HG03460 (cell line): ENCODE measurements at regions not wholly inside any gene's neighbourhood (a gene's known extent, or its start where the extent isn't known, plus 50 kb on each side); places are given as distances from the start of the nearest gene placed in this dataset.

ENCODE experiments used
- ATAC-seq: cut with Tn5 transposase; IDR thresholded peaks from one replicate; pipeline ENCODE4 v1.9.1; 2021; ENCODE audit not compliant: unreplicated experiment

GRCh38 chr9:115964710-115965347 is 188.8 kb upstream of the PAPPA start:
- no peak for ATAC-seq

- ATAC-seq: no peak
Observed at GRCh38 chr9:115966660-115967059, 186.9 kb upstream of the PAPPA start.

DNA sequence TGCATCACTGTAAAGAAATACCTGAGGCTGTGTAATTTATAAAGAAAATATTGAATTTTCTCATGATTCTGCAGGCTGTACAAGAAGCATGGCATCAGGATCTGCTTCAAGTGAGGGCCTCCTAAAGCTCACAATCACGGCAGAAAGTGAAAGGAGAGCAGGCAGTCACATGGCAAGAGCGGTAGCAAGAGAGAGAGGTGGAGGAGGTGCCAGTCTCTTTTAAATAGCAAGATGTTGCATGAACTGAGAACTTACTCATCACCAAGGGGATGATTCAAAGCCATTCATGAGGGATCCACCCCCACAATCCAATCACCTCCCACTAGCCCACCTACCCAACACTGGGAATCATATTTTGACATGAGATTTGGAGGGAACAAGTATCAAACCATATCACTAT is 184.5 kb upstream of the PAPPA start:
- ATAC-seq: no peak

GRCh38 chr9:115972362-115972761 is 181.2 kb upstream of the PAPPA start:
- ATAC-seq: no peak

- ATAC-seq: no peak
Observed at GRCh38 chr9:115972843-115973595, 180.6 kb upstream of the PAPPA start.

DNA sequence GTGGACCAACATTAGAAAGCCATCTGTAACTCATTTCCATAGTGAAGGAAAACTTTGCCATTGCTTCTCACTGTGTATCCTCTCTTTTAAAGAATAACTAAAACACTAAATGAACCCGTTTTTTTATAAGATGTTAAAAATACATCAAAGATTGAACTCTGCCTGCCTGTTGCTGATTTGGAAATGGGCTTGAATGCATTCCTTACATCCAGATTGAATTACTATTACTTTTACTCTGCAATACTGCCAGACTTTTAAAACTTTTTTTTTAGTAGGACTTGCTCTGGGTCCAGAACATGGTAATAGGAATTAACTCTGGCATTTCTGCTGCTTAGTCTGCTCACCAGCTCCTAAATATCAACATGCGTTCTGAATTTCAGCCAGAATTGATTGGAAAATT is 176.8 kb upstream of the PAPPA start:
- ATAC-seq: no peak

GRCh38 chr9:115978091-115978490 is 175.5 kb upstream of the PAPPA start:
- no peak for ATAC-seq

GRCh38 chr9:115978659-115979096 is 174.9 kb upstream of the PAPPA start:
- ATAC-seq: no peak

DNA sequence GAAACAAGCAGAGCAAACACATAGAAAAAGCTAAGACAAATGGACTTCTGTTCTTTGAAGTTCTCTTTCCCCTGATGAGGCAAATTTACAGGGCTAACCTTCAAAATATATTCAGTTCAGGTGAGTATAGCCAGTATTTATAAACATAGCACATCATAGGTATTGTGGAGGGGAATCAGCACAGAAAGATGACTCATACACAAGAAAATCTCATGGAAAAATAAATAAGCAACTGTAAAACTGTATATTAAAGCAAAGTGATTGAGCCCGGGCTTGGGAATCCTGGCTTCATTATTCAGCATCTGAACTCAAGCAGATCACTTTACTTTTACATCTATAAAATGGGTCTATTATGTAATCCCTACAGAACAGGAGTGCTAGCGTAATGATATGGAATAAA is 173.5 kb upstream of the PAPPA start:
- ATAC-seq: no peak

GRCh38 chr9:115980502-115980901 is 173.1 kb upstream of the PAPPA start:
- no peak for ATAC-seq

GRCh38 chr9:115980976-115981375 is 172.6 kb upstream of the PAPPA start:
- ATAC-seq: no peak

DNA sequence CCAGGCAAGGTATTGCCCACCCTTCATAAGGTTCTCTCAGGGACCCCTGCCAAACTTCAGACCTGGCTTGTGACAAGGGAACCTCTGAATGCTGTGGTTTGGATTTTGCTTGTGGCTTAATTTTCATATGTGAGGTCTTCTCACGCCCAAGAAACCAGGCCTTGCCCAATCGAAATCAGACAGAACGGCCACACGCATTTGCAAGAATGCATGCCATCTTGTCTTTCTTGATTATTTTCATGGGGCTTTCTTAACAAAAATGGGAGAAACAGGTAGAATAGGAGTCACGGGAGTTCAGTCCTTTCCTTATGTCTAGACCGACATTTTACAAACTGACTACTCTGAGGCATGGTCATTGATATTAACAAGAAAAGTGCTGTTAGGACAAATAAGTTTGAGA is 170.2 kb upstream of the PAPPA start:
- ATAC-seq: no peak

GRCh38 chr9:115985657-115986056 is 167.9 kb upstream of the PAPPA start:
- ATAC-seq: no peak

DNA sequence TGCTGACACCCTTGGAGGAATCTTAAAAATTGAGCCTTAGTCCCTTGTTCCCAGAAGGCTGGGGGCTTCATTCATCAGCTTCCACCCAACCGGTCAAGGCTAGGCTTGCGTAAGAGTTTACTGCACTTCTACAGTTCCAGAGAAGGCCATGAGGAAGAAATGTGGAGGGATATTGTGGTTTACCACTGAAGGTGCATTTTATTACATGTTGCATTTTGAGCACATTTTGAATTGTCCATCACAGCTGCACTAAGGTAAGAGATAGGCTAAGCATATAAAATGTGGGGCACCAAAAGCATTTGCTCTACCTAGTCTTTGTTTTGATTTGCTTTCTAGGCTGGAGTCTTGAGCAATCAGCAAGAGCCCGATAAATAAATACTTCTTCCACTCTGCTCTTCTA is 167.1 kb upstream of the PAPPA start:
- no peak for ATAC-seq

- no peak for ATAC-seq
Observed at GRCh38 chr9:115988701-115989100, 164.9 kb upstream of the PAPPA start.

DNA sequence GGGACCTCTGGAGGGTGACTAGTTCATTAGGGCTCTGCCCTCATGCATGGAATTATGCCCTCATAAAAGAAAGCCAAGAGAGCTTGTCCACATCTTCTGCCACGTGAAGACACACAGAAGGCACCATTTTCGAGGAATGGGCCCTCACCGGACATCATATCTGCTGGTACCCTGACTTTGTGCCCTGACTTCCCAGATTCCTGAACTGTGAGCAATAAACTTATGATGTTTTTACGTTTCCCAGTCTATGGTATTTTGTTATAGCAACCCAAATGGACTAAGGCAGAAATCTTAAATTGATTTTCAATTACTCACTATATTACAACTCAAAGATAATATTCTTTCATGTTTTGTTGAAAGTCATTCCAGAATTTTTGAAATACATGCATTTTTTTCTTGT is 163.8 kb upstream of the PAPPA start:
- ATAC-seq: no peak

DNA sequence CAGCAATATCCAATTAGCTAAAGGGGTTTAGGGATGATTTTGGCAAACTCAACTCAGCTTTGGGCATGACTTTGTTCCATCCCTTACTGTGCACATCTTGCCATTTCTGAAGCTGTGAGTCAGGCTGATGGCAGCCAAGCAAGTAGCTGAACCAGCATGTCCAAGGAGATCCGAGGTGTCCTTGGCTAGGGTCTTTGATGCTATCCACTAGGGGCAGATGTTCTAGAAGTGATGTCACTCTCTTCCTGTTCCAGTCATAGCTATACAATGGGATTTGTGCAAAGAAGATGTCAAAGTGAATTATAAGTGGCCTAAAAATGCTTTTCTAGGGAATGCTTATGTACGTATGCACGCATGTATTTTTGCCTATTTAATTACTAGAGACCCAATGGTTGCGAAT is 160.8 kb upstream of the PAPPA start:
- ATAC-seq: no peak

- no peak for ATAC-seq
Observed at GRCh38 chr9:115997923-115998322, 155.7 kb upstream of the PAPPA start.

GRCh38 chr9:115998666-115999065 is 154.9 kb upstream of the PAPPA start:
- no peak for ATAC-seq

DNA sequence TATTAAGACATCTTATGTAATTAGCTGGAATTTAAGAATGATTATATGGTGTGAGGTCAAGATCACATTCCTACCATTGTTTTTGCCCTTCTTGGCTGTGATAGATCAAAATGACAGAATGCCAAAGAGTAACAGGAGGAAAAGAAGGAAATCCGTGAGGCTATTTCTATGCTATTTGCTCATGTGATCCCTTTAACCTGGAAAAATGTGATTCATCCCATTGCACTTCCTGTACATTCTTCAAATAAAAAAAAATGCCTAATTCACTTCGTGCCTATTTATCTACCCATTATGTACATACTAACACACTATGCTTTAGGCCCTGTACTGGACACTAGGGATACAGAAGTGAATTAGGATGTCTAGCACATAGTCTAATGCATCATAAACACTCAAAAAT is 154.1 kb upstream of the PAPPA start:
- no peak for ATAC-seq

GRCh38 chr9:116000748-116001329 is 152.8 kb upstream of the PAPPA start:
- no peak for ATAC-seq

DNA sequence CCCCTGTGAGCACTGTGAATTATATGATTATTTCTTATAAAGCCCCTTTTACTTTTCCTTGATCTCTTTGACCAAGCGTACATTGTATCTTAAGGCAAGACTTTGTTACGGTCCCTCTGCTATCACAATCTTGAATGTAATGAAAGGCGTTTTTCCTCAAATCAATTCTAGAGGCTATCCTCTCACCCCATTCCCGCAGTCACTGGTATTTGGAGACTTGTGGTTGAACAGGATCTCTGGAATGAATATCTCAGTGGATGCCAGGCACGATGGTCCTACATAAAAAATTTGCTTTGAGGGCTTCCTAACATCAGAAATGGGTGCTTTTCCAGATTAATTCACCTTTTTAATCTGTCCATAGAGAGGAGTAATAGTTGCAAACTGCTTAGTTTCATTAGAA is 151.4 kb upstream of the PAPPA start:
- no peak for ATAC-seq
